SU-DHL-6 (cell line): ENCODE measurements at regions not wholly inside any gene's neighbourhood (a gene's known extent, or its start where the extent isn't known, plus 50 kb on each side); places are given as distances from the start of the nearest gene placed in this dataset.

Source experiments
- CTCF ChIP-seq: fragments of 200-600 bp; sonication (generic); IDR thresholded peaks from one replicate; pipeline ENCODE4 v1.5.1; 2017; ENCODE audit warnings: antibody characterized with exemption, mild to moderate bottlenecking, low read length, moderate library complexity; ENCODE audit not compliant: insufficient read depth, poor library complexity, severe bottlenecking
- EZH2phosphoT487 ChIP-seq: fragments of 200-600 bp; sonication (generic), shearing (Covaris generic); conservative IDR thresholded peaks from 2 replicates; pipeline ENCODE4 v1.6.1; 2018; ENCODE audit warnings: mild to moderate bottlenecking, antibody characterized with exemption, low read length, moderate library complexity, mixed read lengths

GRCh38 chr21:41566500-41567014 lies 58.6 kb upstream of the TMPRSS2 start:
- TF ChIP-seq EZH2phosphoT487 (no peak), CTCF (no peak)
